ENCODE measurements at regions not wholly inside any gene's neighbourhood (a gene's known extent, or its start where the extent isn't known, plus 50 kb on each side); places are given as distances from the start of the nearest gene placed in this dataset.

DNA sequence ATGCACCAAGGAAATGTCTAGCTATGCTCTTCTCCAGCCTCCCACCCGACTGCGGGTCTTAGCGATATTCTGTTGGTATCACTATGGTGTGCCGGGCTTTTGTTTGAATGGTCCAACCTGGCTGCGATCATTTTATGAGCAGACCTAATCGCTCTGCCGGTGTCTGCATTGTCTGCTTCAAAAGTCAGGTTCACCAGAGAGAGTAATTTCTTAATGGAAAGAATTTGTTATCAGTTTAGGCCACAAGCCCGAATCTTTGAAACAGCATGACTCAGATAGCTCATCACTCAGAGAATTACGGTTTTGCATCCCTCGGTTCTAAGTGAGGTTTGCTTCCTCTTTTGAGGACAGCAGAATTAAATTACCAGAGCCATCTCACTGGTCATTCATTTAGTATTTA is 521.0 kb upstream of the ARID1B start:
- Histone ChIP-seq H3K27me3 (ENCODE audit: control insufficient read depth, insufficient read depth, low read length) (no peaks in the 10 kb centered on the region), H3K4me1 (no peaks in the 10 kb centered on the region), H2AFZ (no peak overlapping the region), H3K27ac (no peak overlapping the region), H3K9me3 (ENCODE audit: control insufficient read depth, low read length) (no peaks in the 10 kb centered on the region), H3K4me3 (ENCODE audit: low read depth, low read length) (no peak overlapping the region), H3K9ac (no peak overlapping the region), H3K4me2 (ENCODE audit: low read length) (no peak overlapping the region), H3K79me2 (no peaks in the 10 kb centered on the region), H3K36me3 (ENCODE audit: control insufficient read depth, insufficient read depth, low read length) (no peaks in the 10 kb centered on the region)
- TF ChIP-seq, protein P1, sequence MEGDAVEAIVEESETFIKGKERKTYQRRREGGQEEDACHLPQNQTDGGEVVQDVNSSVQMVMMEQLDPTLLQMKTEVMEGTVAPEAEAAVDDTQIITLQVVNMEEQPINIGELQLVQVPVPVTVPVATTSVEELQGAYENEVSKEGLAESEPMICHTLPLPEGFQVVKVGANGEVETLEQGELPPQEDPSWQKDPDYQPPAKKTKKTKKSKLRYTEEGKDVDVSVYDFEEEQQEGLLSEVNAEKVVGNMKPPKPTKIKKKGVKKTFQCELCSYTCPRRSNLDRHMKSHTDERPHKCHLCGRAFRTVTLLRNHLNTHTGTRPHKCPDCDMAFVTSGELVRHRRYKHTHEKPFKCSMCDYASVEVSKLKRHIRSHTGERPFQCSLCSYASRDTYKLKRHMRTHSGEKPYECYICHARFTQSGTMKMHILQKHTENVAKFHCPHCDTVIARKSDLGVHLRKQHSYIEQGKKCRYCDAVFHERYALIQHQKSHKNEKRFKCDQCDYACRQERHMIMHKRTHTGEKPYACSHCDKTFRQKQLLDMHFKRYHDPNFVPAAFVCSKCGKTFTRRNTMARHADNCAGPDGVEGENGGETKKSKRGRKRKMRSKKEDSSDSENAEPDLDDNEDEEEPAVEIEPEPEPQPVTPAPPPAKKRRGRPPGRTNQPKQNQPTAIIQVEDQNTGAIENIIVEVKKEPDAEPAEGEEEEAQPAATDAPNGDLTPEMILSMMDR (IDR thresholded peaks at IDR 0.05), result no peak

DNA sequence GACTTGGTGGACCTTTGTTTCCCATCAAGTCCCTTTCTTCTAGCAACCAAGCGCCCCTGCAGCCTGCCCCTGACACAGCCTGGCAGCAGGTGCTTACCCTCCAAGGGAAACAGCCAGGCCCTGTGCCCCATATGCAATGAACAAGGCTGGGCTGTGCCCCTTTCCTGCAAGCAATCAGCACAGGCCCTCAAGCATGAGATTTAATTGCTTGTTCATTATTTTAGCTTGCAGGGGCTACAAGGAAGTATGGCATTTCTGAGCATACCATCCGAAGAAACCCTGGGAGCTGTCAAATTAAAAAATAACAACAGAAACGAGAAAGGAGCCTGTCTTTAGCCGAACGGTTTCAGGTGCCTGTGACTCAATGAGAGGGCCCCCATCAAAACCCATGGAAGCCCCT is 522.9 kb upstream of the ARID1B start:
- Histone ChIP-seq H3K27ac (no peak overlapping the region), H3K4me2 (ENCODE audit: low read length) (no peak overlapping the region), H3K9ac (no peak overlapping the region), H2AFZ (no peak overlapping the region), H3K36me3 (ENCODE audit: control insufficient read depth, insufficient read depth, low read length) (no peaks in the 10 kb centered on the region), H3K27me3 (ENCODE audit: control insufficient read depth, insufficient read depth, low read length) (no peaks in the 10 kb centered on the region), H3K9me3 (ENCODE audit: control insufficient read depth, low read length) (no peaks in the 10 kb centered on the region), H3K4me3 (ENCODE audit: low read depth, low read length) (no peak overlapping the region), H3K4me1 (no peaks in the 10 kb centered on the region), H3K79me2 (no peaks in the 10 kb centered on the region)
- TF ChIP-seq, protein P1 (IDR thresholded peaks at IDR 0.05), result no peak

DNA sequence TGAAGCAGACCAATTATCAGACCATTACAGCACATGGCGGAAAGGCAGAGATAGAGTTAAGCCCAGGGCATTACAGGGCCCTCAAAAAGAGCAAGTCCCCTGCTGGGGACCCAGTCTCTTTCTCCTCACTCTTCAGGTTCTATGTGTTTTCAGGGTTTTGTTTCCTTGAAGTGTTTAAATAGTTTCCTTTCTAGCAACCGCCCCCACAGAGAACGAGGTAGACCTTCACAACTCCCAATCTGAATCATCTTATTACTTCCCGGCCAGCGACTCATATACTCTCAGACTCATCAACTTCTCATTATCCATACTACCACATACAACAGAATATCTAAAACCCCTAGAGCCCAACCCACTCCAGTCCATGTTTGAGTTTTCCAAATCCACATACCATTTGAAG is 526.6 kb upstream of the ARID1B start:
- Histone ChIP-seq H3K4me2 (ENCODE audit: low read length) (no peak overlapping the region), H3K36me3 (ENCODE audit: control insufficient read depth, insufficient read depth, low read length) (no peaks in the 10 kb centered on the region), H3K9me3 (ENCODE audit: control insufficient read depth, low read length) (no peaks in the 10 kb centered on the region), H3K27me3 (ENCODE audit: control insufficient read depth, insufficient read depth, low read length) (no peaks in the 10 kb centered on the region), H3K27ac (no peak overlapping the region), H3K79me2 (no peaks in the 10 kb centered on the region), H3K9ac (no peak overlapping the region), H2AFZ (no peak overlapping the region), H3K4me1 (no peaks in the 10 kb centered on the region), H3K4me3 (ENCODE audit: low read depth, low read length) (no peak overlapping the region)
- TF ChIP-seq, protein P1 (IDR thresholded peaks at IDR 0.05), result no peak

DNA sequence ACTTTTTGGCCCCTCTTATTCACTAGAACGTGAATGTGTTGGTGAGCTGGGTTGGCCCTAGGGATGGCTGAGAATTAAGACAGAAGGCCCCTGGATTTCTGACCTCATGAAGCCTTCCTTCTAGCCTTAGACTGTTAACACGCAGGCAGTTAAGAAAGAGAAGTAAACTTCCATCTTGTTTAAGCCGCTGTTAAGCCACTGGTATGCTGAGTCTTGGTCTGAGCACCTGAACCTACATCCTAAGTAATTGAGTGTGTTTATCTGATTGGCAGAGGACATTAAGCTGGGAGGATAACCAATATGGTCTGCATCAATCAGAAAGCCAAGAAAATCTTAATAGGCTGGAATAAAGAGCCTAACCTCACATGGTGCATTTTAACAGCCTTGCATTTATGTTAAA is 535.0 kb upstream of the ARID1B start:
- H3K4me2 ChIP-seq (ENCODE audit: low read length), result no peak overlapping the region

More for the DNA sequence above, 535.0 kb upstream of the ARID1B start:
- Histone ChIP-seq H3K9ac (no peak overlapping the region), H3K9me3 (ENCODE audit: control insufficient read depth, low read length) (no peaks in the 10 kb centered on the region), H3K27ac (no peak overlapping the region), H3K36me3 (ENCODE audit: control insufficient read depth, insufficient read depth, low read length) (no peaks in the 10 kb centered on the region), H3K4me3 (ENCODE audit: low read depth, low read length) (no peak overlapping the region), H2AFZ (no peak overlapping the region), H3K79me2 (no peaks in the 10 kb centered on the region), H3K27me3 (ENCODE audit: control insufficient read depth, insufficient read depth, low read length) (no peaks in the 10 kb centered on the region), H3K4me1 (no peaks in the 10 kb centered on the region)
- TF ChIP-seq, protein P1 (IDR thresholded peaks at IDR 0.05), result no peak
